NCI-H526 treated with DMSO at 0.1 percent for 48 hours (cell line): ENCODE measurements at regions not wholly inside any gene's neighbourhood (a gene's known extent, or its start where the extent isn't known, plus 50 kb on each side); places are given as distances from the start of the nearest gene placed in this dataset.
"Not testable (repeated sequence)": the region's sequence is repeated elsewhere in the genome, so short reads cannot be mapped to it uniquely, and the experiment has no call there.

ENCODE experiments used
- DNase-seq: peaks from one replicate; lab custom pipeline; 2025; lab: John Stamatoyannopoulos, UW

GRCh38 chr21:9836547-9836946 lies 684.8 kb upstream of the TPTE start:
- DNase-seq: not testable (repeated sequence)

DNA sequence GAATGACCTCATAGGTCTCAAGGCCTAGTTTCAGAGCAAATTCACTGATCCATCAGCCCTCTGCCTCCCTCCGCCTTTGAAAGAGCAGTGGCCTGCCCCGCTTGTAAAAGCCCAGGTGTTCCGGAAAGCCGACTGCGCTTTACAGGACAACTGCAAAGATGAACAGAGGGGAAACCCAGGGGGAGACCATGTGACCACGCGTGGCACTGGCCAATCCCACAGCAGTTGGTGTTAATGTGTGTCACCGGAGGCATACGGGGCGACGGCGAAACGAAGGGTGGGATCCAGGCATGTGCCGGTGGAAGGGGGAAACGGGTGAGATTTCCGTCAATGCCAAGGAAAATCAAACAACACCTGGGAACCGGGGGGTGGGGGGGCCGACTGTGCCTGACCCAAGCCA lies 684.4 kb upstream of the TPTE start:
- not testable (repeated sequence) for DNase-seq

DNA sequence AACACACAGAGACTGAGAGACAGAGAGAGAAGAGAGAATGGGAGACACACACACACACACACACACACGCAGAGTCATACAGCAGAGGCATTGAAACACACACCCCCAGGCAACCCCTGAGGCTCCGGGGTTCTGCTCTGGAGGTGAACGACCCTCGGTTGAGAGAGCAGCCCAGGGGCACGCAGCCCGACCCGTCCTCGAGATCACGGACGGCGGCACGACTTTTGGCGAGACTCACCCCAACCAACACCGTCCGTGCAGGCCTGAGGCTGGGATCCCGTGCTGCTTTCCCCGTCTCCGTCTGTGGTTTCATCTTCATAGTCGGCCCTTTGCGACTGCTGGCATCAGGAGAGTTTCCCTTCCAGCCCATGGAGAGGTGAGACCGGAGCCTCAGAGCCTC lies 683.9 kb upstream of the TPTE start:
- DNase-seq: not testable (repeated sequence)

DNA sequence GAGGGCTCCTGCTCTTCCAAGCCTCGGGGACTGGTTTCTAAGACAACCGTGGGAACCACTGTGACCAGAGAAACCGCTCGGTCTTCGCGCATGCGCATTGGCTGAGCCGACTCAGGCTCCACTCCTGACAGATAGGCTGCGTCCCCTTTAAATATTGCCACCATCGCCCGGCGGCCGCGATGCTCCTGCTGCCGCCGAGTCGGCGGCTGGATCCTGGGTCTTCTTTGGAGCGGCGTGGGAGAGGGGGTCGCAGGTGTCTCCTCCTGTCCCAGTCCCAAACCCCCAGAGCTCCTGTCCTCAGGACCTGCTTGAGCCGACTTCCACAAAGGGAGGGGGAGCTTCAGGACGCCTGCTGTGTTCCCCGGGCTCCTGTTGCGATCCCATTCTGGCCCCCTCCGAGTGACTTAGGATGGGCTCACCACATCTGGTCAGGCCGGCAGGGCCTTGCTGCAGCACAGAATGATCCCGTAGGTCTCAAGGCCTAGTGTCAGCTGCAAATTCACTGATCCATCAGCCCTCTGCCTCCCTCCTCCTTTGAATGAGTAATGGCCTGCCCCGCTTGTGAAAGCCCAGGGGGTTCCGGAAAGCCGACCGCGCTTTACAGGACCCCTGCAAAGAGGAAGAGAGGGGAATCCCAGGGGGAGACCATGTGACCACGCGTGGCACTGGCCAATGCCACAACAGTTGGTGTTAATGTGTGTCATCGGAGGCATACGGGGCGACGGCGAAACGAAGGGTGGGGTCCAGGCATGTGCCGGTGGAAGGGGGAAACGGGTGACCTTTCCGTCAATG lies 683.2 kb upstream of the TPTE start:
- DNase-seq: peak; percentile 33

DNA sequence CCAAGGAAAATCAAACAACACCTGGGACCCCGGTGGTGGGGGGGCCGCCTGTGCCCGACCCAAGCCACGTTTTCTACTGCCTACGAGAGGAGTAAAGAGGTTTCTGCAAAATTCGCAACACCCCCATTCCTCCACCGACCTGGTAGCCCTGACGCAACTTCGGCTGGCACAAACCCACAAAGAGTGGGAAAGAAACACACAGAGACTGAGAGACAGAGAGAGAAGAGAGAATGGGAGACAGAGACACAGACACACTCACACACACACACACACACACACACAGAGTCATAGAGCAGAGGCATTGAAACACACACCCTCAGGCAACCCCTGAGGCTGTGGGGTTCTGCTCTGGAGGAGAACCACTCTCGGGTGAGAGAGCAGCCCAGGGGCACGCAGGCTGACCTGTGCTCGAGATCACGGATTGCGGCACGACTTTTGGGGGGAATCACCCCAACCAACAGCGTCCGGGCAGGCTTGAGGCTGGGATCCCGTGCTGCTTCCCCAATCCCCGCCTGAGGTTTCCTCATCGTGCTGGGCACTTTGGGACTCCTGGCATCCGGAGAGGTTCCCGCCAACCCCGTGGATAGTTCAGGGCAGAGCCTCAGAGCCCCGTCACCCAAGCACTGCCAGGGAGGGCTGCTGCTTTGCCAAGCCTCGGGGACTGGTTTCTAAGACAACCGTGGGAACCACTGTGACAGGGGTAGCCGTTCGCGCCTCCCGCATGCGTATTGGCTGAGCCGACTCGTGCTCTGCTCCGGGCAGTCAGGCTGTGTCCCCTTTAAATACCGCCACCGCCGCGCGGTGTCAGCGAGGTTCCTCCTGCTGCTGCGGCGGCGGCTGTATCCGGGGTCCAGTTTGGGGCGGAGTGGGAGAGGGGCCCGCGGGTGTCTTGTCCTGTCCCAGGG lies 682.4 kb upstream of the TPTE start:
- peak; percentile 37 for DNase-seq

DNA sequence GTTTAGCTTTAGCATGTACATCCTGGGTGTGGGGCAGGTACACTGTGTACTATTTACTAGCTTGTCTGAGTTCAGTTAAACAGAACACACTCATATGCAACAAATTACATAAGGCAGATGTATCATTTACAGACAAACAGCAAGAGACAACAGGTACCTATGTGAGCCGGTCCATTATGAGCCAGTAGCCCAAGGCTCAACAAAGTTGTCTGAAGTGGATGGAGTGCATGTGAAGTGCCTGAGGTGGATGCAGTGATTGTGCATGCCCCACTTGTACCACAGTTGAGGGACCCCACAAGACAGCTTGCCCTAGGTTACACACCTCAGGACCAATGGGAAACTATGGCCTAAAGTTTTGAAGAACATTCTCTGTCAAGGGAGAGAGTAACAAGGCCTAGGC lies 677.3 kb upstream of the TPTE start:
- not testable (repeated sequence) for DNase-seq

GRCh38 chr21:9847511-9847910 lies 673.9 kb upstream of the TPTE start:
- not testable (repeated sequence) for DNase-seq

DNA sequence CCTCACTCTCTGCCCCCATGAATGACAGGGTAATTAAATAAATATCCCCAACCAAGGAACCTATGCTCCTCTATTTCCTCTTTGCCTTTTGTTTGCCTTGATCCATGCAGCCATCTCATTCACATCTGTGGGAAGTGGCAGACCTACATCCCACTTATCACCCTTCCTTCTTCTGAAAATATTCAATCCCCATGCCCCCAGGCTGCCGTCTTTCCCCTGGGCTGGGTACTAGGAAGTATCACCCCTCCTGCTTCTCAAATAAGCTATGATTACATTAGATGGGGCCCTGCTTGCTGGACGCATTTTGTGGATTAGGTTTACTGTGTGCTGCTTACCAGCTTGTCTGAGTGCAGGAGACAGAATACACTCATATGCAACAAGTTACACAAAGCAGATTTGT lies 670.2 kb upstream of the TPTE start:
- DNase-seq: not testable (repeated sequence)

DNA sequence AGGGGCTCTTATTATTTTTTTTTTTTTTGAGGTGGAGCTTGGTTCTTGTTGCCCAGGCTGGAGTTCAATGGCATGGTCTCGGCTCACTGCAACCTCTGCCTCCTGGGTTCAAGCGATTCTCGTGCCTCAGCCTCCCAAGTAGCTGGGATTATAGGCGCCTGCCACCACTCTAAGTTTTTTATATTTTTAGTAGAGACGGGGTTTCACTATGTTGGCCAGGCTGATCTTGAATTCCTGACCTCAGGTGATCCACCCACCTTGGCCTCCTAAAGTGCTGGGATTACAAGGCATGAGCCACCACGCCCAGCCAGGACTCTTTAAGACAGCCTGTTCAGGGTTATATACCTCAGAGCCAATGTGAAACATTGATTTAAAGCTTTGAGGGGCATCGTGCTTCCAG lies 669.7 kb upstream of the TPTE start:
- DNase-seq: not testable (repeated sequence)

DNA sequence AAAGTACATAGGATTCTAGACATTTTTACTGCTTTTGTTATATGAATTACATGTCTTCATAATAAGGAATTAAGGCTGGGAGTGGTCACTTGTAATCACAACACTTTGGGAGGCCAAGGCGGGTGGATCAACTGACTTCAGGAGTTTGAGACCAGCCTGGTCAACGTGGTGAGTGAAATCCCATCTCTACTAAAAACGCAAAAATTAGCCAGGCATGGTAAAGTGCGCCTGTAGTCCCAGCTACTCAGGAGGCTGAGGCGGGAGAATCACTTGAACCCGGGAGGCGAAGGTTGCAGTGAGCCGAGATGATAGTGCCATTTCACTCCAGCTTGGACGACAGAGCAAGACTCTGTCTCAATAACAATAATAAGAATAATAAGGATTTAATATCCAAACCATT lies 663.8 kb upstream of the TPTE start:
- not testable (repeated sequence) for DNase-seq

DNA sequence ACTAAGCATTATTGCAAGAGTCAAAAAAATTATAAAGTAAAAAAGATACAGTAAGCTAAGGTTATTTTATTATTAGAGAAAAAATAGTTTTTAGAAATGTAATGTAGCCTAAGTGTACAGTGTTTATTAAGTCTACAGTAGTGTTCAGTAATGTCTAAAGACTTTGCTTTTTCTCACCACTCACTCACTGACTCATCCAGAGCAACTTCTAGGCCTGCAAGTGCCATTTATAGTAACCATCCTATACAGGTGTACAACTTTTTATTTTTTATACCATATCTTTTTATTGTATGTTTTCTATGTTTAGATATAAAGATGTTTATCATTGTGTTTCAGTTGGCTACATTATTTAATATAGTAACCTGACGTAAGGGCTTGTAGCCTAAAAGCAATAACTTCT lies 661.5 kb upstream of the TPTE start:
- not testable (repeated sequence) for DNase-seq

DNA sequence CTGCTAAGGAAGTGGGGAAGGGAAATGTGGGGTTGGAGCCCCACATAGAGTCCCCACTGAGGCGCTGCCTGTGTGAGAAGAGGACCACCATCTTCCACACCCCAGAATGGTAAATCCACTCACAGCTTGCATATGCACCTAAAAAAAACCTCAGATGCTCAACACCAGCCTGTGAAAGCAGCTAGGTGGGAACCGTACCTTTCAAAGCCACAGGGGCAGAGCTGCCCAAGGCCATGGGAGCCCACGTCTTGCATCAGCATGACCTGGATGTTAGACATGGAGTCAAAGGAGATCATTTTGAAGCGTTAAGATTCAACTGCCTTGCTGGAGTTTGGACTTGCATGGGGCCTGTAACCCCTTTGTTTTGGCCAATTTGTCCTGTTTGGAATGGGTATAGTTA lies 658.9 kb upstream of the TPTE start:
- not testable (repeated sequence) for DNase-seq

- DNase-seq: not testable (repeated sequence)
Measured at GRCh38 chr21:9867815-9868214, 653.6 kb upstream of the TPTE start.

GRCh38 chr21:9873096-9873495 lies 648.3 kb upstream of the TPTE start:
- DNase-seq: not testable (repeated sequence)

DNA sequence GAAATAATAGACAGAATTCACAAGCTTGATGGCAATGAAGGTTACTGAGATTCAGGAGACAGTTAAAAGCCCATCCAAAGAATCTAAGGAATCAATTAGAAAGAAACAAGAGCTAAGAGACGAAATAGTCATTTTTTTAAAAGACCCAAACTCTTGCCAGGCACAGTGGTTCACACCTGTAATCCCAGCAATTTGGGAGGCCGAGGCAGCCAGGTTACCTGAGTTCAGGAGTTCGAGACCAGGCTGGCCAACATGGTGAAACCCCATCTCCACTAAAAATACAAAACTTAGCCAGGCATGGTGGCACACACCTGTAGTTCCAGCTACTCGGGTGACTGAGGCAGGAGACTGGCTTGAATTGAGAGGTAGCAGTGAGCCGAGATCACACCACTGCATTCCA lies 647.2 kb upstream of the TPTE start:
- not testable (repeated sequence) for DNase-seq

DNA sequence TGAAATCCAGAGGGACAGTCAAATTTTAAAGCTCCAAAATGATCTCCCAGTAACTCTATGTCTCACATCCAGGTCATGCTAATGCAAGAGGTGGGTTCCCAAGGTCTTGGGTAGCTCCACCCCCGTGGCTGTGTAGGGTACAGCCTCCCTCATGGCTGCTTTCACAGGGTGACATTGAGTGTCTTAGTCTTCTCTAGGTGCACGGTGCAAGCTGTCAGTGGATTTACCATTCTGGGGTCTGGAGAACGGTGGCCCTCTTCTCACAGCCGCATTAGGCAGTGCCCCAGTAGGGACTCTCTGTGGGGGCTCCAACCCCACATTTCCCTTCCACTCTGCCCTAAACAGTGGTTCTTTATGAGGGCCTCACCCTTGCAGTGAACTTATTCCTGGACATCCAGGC lies 640.0 kb upstream of the TPTE start:
- DNase-seq: not testable (repeated sequence)

DNA sequence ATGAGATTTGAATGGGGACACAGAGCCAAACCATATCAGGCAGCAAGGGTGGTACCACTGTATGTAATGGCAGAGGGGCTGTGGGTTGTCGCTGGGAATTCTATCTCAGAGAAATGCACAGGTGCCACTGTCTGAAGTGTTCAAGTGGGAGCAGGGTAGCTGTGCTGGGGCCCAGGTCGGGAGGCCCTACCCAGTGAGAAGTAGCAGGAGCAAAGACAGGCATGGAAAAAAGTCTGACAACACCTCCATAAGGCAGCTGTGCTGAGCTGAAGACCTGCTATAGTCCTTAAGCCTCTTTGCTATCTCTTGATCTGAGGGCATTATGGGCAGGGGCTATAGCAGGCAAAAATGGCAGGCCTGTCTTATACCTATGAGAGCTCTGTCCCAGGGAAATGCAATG lies 638.3 kb upstream of the TPTE start:
- not testable (repeated sequence) for DNase-seq

DNA sequence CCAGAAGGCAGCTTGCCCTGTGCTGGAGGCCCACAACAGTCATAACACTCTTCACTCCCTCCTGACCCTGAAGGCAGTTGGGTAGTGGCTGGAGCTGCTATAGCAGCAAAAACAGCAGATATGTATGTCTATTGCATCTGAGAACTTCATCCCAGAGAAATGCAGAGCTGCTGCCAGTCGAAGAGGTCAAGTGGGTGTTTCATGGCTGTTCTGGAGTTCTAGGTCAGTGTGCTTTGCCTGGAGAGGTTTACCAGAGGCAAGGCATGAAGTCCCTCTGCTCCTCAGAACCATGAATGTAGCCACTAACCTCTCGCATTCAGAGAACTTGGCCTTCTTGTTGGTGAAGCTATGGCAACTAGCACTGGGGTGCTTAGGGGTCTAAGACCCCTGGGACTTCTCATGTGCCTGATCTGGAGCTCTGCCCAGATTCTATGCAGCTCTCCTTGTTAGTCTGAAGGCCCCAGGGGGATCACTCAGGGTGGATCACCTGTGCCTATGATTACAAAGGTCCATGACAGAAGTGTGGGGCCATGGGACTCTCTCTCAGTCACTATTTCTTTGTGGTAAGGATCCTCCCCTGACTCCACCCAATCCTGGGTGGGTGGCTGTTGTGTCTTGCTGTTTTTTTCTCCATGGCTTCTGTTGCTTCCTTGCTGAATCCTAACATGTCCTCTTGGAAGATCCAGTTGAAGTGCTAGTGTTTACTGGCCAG lies 637.7 kb upstream of the TPTE start:
- not testable (repeated sequence) for DNase-seq

- DNase-seq: not testable (repeated sequence)
Measured at GRCh38 chr21:9888500-9888899, 632.9 kb upstream of the TPTE start.

DNA sequence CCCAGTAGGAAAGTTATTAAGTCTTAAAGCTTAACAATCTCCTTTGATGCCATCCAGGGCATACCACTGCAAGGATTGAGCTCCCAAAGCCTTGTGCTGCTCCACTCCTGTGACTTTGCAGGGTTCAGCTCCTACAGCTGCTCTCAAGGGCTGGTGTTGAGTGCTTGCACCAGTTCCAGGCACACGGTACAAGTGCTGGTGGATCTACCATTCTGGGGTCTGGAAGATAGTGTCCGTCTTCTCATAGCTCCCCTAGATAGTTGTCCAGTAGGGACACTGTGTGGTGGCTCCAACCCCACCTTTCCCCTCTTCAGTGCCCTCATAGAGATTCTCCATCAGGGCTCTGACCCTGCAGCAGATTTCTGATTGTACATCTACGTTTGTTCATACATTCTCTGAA lies 617.8 kb upstream of the TPTE start:
- DNase-seq: not testable (repeated sequence)

GRCh38 chr21:9914135-9914534 lies 607.2 kb upstream of the TPTE start:
- not testable (repeated sequence) for DNase-seq

DNA sequence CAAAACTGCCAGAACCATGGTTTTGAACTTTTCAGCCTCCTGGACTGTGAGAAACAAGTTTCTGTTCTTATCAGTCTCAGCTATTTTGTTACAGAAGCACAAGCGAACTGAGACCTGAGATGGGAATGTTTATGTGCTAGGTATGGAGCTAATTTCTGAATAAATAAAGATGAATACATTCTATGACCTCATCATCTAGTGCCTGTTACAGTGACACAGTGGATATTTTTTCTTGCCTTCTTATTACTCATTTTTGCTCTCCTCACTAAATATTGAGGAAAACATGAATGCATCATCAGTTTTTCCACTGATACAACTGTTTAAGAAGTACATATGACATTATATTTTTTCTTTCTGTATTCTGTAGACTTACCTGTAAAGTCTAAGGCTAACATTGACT lies 601.9 kb upstream of the TPTE start:
- DNase-seq: not testable (repeated sequence)
